SK-MEL-5 (cell line): ENCODE measurements at regions not wholly inside any gene's neighbourhood (a gene's known extent, or its start where the extent isn't known, plus 50 kb on each side); places are given as distances from the start of the nearest gene placed in this dataset.

Source experiments
- DNase-seq: peaks from one replicate; pipeline ENCODE4 v3.0.0-alpha.2; 2016; ENCODE audit warnings: low read depth, low spot score
- in situ Hi-C: cut with HindIII; loops from 2 replicates; pipeline ENCODE4 v1.10.0; 2016; ENCODE audit warnings: low sequenced_read_pairs, high pct_unique_total_duplicates, low pct_unique_long_range_greater_than_20kb

DNA sequence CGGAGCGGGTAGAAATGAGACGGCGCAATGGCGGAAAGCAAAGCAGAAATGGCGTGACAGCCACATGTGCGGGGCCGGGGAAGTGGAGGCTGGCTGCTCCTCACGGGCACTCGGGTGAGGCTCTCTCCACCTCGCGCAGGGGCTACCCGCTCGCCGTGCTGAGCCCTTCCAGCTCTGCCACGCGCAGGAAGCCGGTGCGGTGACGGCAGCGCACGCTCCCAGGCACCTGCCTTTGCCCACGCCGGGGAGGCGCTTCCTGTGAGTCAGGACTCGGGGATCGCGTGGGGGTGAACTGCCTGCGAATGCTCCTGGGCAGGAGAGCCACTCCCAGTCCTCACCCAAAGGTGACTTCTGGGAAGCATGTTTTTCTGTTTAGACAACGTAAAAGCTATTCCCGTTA lies 431.2 kb downstream of the GLRX3 start:
- in situ Hi-C loops, result no loop called here

DNA sequence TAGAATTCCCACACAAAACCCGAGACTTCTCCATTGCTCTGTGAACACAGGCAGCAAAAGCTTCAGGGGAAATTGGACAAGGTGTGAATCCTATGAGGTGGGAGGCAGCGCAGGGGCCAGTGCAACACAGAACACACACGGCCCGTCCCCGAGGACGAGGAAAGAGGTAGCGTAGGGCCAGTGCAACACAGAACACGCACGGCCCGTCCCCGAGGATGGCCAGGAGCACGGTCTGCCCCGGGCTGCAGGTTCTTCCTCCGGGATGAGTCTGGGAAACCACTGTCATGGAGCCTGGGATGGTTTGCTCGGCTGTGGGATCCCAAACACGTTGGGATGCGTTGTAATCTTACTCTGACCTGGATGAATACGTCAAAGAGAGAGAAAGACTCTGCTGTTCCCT lies 432.1 kb downstream of the GLRX3 start:
- in situ Hi-C loops, result no loop called here
- no peak for DNase-seq

More for the DNA sequence above, 431.2 kb downstream of the GLRX3 start:
- DNase-seq, result no peak

DNA sequence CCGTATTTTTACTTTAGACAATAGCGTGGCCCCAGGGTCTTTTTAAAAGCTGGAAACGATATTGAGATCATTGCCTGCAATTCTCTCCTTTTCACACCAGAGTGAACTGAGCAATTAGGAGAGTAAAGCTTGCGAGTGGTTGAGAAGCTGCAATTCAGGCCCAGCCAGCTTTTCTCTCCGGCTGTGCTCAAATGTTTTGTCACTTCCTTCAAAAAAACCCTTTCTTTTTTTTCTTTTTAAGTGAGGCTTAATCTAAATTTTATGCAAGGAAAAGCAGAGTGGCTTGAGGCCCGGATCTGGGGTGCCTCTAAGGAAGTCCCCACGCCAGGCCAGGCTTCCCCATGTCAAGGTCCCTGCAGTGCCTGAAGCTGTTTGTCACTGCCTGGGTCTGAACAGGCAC lies 433.9 kb downstream of the GLRX3 start:
- DNase-seq, result no peak
- in situ Hi-C loops, result no loop called here

DNA sequence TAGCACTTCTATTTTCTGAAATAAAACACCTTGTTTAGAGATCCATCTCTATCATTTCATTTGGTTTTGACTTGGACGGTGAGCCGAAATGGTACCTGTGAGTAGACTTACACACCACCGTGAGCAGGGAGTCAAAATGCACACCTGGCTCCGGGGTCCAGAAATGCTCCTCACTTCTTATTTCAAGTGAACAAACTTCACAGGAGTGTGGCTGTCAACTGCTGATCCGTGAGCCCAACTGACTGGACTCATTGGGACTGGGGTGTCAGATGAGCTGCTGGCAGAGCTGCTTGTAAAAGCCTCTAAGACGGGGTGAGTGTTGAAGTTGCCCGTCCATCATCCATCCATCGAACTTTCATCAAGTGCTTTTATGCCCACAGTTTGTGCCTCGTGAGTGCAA lies 435.5 kb downstream of the GLRX3 start:
- in situ Hi-C loops, result no loop called here
- DNase-seq, result no peak

DNA sequence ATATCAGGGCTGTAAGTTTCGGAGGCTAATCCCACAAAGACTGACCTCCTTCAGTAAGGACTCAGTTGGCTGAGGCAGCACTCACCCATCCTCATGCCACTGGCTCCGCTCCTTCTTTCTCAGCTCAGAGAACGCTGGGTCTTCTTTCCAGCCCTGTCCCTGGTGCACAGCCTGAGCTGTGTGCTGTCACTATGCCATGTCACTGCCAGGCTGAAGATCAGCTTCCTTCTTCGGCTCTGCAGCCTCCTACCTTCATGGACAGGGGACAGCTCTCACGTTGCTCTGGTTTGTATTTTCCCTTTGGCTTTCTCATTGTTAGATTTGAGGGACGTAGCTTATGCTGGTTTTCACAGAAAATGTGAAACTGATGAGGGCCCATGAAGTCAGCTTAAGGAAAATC lies 437.3 kb downstream of the GLRX3 start:
- in situ Hi-C loops, result no loop called here
- no peak for DNase-seq

DNA sequence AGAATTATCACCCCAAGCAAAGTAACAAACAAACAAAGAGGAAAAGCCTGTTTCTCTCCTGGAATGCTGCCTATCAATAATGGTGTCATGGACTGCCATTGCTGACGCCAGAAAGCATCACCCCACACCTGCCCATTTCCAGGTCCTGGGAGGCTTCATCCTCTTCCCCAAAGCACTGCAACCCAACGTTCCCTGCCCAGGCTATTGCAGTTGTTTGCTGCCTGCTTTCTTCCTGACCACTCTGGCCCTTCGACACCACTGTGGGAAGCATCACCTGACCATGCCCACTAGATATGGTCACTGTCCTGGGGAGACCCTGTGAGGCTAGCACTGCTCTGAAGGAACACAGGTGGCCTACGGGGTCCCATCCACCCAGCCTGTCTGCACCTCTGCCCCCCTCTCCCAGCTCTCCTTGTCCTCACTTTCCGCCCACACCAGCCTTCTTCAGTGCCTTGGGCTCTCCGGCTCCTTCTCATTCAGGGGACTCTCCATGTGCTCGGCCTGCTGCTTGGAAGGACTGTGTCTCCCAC lies 439.6 kb downstream of the GLRX3 start:
- in situ Hi-C loops, result no loop called here
- no peak for DNase-seq

DNA sequence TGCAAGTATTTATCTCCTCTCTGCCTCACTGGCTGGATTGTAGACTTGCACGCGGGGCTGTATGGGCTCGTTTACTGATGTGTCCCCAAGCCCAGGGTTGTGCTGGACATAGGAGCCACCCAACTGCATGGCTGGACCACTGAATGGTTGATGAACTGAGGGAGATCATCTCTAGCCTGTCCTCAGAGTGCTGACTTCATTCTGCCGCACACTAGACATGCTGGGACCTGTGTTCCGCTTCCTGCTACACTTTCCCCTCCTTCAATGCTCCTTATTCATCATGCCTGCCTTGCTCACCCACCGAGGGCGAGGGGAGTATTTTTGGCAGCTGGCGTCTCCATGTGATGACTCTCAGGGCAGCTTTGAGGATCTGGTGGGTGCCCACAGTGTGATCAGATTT lies 440.2 kb downstream of the GLRX3 start:
- in situ Hi-C loops, result no loop called here
- no peak for DNase-seq

DNA sequence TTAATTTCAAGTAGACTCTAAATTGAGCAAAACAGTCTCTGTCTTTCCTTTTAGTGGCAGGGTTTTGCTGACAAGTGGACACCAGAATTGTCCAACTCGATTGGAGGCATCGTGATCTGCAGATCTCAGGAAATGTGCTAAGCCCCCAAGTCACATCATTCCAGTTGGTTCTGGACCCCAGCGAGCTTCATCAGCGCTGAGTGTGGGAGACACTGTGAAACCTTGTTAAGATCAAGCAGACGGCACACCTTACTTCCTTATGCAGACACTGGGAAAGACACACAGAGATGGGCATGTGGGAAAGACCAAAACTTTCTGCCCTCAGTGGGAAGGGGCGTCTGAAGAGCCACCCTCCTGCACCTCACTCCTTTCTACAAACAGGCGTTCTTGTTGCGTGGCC lies 440.8 kb downstream of the GLRX3 start:
- in situ Hi-C loops, result no loop called here
- DNase-seq, result no peak

DNA sequence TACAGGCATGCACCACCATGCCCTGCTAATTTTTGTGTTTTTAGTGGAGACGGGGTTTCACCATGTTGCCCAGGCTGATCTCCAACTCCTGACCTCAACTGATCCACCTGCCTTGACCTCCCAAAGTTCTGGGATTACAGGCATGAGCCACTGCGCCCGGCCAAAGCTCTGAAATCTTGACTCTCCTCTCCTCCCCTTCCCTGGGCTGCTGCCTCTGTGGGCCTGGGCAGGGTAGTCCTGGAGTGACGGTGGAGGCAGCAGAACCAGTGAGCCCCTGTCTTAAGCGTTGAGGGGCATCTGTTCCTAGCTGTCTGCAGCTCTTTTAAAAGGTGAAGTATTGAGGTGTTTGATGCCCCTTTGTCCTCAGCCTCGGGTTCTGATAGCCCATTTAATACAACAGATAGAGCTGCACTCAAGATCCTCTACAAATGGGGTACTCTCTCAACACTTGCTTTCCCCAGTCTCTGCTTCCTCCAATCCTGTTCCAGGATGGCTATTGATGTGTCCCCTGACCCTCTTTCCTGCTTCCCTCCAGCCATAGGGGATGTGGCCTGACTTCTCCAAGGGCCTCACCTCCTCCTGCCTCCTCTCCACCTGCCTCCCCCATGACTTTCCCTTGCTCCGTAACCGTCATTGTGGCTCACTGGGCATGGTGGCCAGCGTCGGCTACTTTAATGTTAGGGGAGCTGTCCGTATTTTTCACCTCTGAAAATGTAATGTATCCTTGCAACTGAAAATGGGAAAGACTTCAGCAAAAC lies 442.5 kb downstream of the GLRX3 start:
- DNase-seq, result no peak
- in situ Hi-C loops, result no loop called here

DNA sequence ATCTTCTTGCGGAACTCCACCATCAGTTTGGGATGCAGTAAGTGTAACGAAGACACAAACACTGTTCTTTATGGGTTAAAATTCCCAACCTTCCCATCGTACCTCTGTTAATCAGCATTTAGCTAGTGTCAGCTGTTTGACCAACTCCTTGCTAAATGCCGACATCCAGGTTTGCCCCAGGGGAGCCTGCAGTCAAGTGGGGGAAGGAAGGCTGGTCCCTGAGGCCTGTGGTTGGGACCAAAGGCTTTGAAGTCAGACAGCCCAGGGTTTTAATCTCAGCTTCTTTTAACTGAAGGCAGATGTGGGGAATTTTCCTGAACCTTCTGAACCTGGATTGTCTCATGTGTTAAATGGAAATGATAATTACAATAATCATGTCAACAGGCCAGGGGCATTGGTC lies 443.7 kb downstream of the GLRX3 start:
- no peak for DNase-seq
- in situ Hi-C loops, result no loop called here

DNA sequence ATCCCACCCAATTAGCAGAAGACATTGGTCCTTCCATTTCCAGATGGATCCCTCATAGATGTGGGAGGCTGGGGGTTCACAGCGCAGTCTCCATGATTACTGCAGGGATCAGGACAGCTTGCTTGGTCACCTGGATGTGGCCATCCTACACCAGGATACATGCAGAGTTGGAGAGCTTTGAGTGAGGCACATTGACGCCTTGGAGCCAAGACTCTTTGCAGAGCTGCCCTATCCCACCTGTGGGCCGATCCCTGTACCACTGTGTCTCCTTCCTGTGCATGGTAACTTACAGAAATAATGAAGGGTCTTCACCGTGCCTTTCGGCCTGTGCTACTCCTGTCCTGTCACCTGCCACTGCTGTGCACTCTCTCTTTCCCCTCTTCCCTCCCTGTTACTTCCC lies 444.8 kb downstream of the GLRX3 start:
- in situ Hi-C loops, result no loop called here
- DNase-seq, result no peak

DNA sequence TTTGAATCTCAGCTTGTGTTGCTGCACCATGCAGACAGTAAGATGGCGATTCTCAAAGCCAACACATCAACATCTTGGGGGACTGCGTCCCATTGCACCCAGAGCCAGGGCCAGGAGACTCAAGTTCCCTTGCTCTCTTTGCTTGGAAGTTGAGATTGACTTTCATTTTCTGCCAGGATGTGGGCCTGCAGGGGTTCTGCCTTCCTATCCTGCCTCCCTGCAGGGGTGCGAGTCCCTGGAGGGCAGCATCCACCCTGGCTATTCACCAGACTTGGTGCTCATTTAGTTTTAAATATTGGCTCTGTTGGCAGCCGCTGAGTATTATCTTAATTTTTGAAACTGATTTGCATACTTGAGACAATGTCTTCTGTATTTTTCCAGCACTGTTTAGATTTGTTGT lies 451.5 kb downstream of the GLRX3 start:
- in situ Hi-C loops, result no loop called here

DNA sequence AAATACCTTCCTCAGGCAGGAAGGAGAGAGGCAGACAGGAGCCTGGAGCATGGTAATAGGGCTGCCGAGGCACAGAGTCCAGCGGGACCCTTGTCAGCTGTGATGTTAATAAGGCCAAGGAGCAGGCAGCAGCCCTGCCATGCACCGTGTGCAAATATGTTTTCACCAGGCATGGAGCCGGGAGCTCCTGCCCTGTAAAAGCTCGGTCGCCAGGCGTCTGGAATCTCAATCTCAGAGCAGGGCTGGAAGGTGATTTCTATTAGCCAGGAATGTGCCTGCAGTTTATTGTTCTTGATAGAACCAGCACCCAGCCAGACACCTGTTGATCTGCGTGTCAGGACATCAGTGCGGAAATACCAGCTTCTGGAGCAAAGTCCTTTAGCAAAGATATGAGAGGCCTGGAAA lies 469.8 kb downstream of the GLRX3 start:
- no peak for DNase-seq

More for the DNA sequence above, 451.5 kb downstream of the GLRX3 start:
- DNase-seq, result no peak

DNA sequence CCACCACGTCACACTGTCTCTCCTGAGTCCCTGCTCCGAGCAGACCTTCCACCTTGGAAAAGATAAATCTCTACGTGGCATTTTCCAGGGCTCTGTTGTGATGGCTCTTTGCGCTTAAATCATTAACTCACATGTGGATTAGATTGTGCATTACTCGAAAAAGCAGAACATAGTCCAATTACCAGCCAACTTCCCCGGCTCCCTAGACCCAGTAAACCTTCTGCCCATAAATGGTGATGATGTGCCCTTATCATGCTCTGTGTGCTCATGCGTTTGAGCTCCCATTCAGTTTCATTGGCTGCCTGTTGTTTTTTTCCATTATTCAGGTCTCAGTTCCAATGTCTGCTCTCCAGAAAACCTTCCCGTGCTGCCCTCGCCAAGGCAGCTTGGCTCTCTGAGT lies 471.2 kb downstream of the GLRX3 start:
- DNase-seq, result no peak
- in situ Hi-C loops, result no loop called here

More for the DNA sequence above, 469.8 kb downstream of the GLRX3 start:
- in situ Hi-C loops, result no loop called here

DNA sequence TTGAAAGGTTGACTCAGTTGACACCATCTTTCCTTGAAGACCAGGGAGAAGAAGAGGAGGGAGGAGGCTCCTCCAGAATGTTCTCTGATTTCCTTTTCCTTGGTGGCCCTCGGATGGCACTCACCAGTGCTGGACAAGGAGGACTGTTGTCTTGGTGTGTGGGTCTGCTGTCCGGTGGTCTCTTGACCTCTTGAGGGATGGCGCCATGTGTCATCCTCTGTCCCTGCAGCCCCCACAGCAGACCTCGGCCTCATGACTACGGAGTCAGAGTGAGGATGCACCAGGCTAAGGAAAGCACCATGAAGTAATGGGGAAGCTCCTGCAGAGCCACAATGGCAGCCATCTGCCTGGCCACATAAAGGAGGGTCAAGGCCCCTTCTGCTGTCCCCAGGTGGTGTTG lies 475.0 kb downstream of the GLRX3 start:
- no peak for DNase-seq
- in situ Hi-C loops, result no loop called here

DNA sequence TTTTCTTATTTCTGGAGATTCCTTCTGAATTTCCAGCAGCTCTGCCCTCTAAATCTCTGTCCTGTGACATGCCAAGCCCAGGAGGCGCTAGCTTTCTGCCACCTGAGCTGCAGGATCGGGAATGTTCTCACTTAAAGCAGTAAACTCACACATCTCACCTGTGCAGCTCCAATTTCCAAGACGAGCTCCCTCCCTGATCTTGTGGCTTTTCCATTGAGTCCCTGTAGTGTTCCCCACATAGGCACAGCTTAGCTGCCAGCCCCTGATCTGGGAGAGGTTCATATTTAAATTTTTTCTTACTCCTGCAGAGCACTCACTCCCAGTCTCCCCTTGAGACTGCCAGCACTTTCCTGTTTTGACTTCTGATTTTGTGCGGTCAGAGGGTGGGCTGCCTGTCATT lies 479.3 kb downstream of the GLRX3 start:
- in situ Hi-C loops, result no loop called here
- DNase-seq, result no peak

DNA sequence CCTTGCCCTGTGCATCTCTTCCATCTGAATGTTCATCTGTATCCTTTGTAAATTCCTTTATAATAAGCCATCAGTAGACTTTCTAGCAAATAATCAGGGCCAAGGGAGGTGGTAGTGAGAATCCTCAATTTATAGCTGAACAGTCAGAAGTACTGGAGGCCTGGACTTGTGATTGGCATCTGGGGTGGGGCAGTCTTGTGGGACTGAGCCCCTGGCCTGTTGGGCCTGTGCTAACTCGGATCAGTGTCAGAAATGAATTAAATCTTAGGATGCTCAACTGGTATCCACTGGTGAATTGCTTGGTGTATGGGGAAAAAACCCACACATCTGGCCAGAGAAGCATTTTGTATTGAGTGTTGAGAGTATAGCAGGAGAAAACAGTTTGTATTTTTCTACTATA lies 481.8 kb downstream of the GLRX3 start:
- no peak for DNase-seq
- in situ Hi-C loops, result no loop called here

DNA sequence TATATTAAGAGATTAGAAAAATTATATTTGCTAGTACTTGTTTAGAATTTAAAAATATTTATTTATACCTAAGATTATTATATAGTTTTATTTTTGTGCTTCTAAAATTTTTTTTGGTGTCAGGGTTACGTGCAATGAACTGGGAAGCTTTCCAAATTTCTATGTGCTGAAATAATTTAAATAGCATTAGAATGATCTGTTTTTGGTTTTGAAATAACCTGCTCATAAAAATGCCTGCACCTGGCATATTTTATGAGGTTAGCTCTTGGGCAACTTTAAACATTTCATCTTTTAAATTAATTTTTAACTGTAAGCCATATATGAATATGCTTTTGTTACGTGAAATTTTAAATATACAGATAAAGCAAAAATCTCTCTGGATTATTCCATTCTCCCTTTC lies 482.5 kb downstream of the GLRX3 start:
- DNase-seq, result no peak
- in situ Hi-C loops, result no loop called here

DNA sequence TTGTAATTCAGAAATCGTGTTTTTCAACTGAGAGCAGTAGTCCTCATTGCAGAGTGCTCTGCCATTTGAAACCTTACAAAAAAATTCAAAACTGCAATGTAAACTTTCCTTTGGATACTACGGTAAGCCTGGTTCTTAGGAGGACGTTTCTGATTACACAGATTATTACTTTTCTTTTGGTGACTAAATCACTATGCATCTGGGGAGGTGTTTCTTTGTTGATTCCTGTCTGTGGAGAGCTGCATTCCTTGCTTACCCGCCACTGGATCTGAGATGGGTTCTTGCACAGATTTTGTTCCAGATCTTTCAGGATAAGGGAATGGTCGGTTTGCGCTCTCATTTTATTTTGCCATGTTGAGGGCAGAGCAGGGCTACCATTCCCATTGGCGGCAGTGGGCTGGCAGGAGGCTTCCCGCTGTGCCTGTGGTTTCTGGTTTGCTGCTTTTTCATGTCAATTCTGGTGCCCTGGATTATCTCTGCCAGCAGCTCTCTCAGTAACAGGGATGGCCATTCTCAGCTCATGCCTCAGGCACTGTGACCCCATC lies 485.1 kb downstream of the GLRX3 start:
- in situ Hi-C loops, result no loop called here
- DNase-seq, result no peak
